SK-N-MC (cell line): ENCODE measurements at regions not wholly inside any gene's neighbourhood (a gene's known extent, or its start where the extent isn't known, plus 50 kb on each side); places are given as distances from the start of the nearest gene placed in this dataset.

Source experiments
- EZH2 ChIP-seq: fragments of 200-600 bp; sonication (generic); IDR thresholded peaks from one replicate; pipeline ENCODE4 v1.6.1; 2017; ENCODE audit warnings: antibody characterized with exemption
- POLR2AphosphoS5 ChIP-seq: IDR thresholded peaks from 2 replicates; pipeline ENCODE4 v1.6.1; 2012; ENCODE audit warnings: mild to moderate bottlenecking, low read depth, low read length, borderline replicate concordance

DNA sequence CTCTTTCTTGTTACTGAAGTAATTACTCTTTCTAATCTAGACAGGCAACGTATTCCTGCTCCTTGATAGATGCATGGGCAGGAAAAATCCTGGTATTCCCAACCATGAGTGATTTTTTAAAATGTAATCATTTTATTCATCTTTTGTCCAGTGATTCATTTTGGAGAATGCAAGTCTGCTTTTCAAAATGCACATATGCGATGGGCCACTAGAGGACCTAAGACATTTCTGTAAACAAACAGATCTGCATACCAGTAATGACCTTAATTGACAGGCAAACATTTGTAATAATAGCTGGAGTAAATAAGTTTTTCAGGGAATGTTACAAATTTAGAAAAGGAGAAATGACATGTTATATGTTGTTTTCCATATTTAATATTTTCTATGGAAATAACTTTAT, 1167.6 kb downstream of the JRKL start:
- TF ChIP-seq EZH2 (no peak), POLR2AphosphoS5 (no peak)
